ENCODE measurements at regions not wholly inside any gene's neighbourhood (a gene's known extent, or its start where the extent isn't known, plus 50 kb on each side); places are given as distances from the start of the nearest gene placed in this dataset.

DNA sequence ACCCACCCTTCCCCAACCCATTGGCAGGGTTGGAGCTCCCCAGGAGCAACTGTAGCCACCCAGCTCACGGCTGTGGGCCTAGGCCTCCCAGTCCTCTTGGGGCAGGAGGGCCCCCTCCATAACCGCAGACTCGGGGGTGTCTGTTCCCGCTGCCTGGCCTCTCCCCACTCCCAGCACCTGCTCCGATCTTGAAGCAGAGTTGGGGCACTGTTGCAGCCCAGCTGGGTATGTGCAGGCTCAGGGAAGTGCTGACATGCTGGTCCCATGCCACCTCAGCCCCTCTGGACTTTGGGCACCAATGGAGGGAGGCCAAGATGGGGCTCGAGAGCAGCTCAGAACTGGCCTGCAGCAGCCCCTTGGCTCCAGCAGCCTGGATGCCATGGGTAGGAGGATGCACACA, 54.8 kb upstream of the KRTAP11-1 start:
- TF ChIP-seq, protein P1, sequence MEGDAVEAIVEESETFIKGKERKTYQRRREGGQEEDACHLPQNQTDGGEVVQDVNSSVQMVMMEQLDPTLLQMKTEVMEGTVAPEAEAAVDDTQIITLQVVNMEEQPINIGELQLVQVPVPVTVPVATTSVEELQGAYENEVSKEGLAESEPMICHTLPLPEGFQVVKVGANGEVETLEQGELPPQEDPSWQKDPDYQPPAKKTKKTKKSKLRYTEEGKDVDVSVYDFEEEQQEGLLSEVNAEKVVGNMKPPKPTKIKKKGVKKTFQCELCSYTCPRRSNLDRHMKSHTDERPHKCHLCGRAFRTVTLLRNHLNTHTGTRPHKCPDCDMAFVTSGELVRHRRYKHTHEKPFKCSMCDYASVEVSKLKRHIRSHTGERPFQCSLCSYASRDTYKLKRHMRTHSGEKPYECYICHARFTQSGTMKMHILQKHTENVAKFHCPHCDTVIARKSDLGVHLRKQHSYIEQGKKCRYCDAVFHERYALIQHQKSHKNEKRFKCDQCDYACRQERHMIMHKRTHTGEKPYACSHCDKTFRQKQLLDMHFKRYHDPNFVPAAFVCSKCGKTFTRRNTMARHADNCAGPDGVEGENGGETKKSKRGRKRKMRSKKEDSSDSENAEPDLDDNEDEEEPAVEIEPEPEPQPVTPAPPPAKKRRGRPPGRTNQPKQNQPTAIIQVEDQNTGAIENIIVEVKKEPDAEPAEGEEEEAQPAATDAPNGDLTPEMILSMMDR (IDR thresholded peaks at IDR 0.05) = no peak
- TF ChIP-seq POLR2A (IDR thresholded peaks at IDR 0.05) (no peak), EP300 (IDR thresholded peaks at IDR 0.05; ENCODE audit: low read depth) (no peak), POLR2AphosphoS5 (IDR thresholded peaks at IDR 0.05) (no peak)
